Mesenchymal stem cell (in vitro differentiated cells and primary cell): ENCODE measurements at regions not wholly inside any gene's neighbourhood (a gene's known extent, or its start where the extent isn't known, plus 50 kb on each side); places are given as distances from the start of the nearest gene placed in this dataset.

ENCODE experiments used
- DNase-seq: peaks from one replicate; pipeline ENCODE4 v3.0.0-alpha.2; 2013
- H2AFZ ChIP-seq: one replicate; pipeline ENCODE4 v1.6.1; 2013; ENCODE audit warnings: low read depth, mild to moderate bottlenecking, control low read depth, inconsistent platforms, low read length, moderate library complexity
- H2AK5ac ChIP-seq: 2 replicates; pipeline ENCODE4 v1.6.1; 2013; ENCODE audit warnings: low read length, moderate library complexity, mild to moderate bottlenecking, inconsistent platforms; ENCODE audit not compliant: severe bottlenecking
- H2BK120ac ChIP-seq: one replicate; pipeline ENCODE4 v1.6.1; 2013; ENCODE audit warnings: low read depth, mild to moderate bottlenecking, inconsistent platforms, low read length, moderate library complexity
- H2BK12ac ChIP-seq, 2 experiments: one replicate each; pipeline ENCODE4 v1.6.1; 2013; ENCODE audit warnings: inconsistent platforms in 2 of 2, low read length in 2 of 2, mild to moderate bottlenecking in 2 of 2, moderate library complexity in 2 of 2, control low read depth in 1 of 2
- H2BK15ac ChIP-seq: one replicate; pipeline ENCODE4 v1.6.1; 2013; ENCODE audit warnings: mild to moderate bottlenecking, low read depth, inconsistent platforms; ENCODE audit not compliant: poor library complexity, severe bottlenecking
- H2BK5ac ChIP-seq: 2 replicates; pipeline ENCODE4 v1.6.1; 2013; ENCODE audit warnings: low read depth, mild to moderate bottlenecking, low read length, control low read depth, inconsistent platforms; ENCODE audit not compliant: poor library complexity, severe bottlenecking
- H3K14ac ChIP-seq, 2 experiments: one replicate each; pipeline ENCODE4 v1.6.1; 2013; ENCODE audit warnings: inconsistent platforms in 2 of 2, low read length in 2 of 2, control low read depth in 1 of 2, mild to moderate bottlenecking in 1 of 2, moderate library complexity in 1 of 2
- H3K18ac ChIP-seq, 2 experiments: one replicate each; pipeline ENCODE4 v1.6.1; 2013; ENCODE audit warnings: inconsistent platforms in 2 of 2, low read length in 2 of 2, control low read depth in 1 of 2, low read depth in 1 of 2, mild to moderate bottlenecking in 1 of 2
- H3K23ac ChIP-seq, 2 experiments: one replicate each; pipeline ENCODE4 v1.6.1; 2013; ENCODE audit warnings: inconsistent platforms in 2 of 2, low read length in 2 of 2, mild to moderate bottlenecking in 2 of 2, moderate library complexity in 2 of 2, control low read depth in 1 of 2
- H3K27ac ChIP-seq: 2 replicates; pipeline ENCODE4 v1.5.1; 2013; ENCODE audit warnings: mild to moderate bottlenecking, moderate library complexity, low read length, control low read depth, inconsistent platforms; ENCODE audit not compliant: poor library complexity, severe bottlenecking
- H3K27me3 ChIP-seq, 2 experiments: 2 replicates each; pipeline versions ENCODE4 v1.6.1 to v1.7.0; 2013; ENCODE audit warnings: low read length in 2 of 2, mild to moderate bottlenecking in 2 of 2, moderate library complexity in 2 of 2, control low read depth in 1 of 2, inconsistent platforms in 1 of 2; ENCODE audit not compliant: control insufficient read depth in 1 of 2, insufficient read depth in 1 of 2
- H3K36me3 ChIP-seq, 2 experiments: 2 replicates each; pipeline versions ENCODE4 v1.6.1 to v1.7.0; 2013; ENCODE audit warnings: low read length in 2 of 2, control low read depth in 1 of 2, inconsistent platforms in 1 of 2, low read depth in 1 of 2, mild to moderate bottlenecking in 1 of 2; ENCODE audit not compliant: insufficient read depth in 2 of 2, control insufficient read depth in 1 of 2
- H3K4ac ChIP-seq, 2 experiments: one replicate each; pipeline ENCODE4 v1.6.1; 2013; ENCODE audit warnings: inconsistent platforms in 2 of 2, low read length in 2 of 2, mild to moderate bottlenecking in 2 of 2, moderate library complexity in 2 of 2, control low read depth in 1 of 2, low read depth in 1 of 2
- H3K4me1 ChIP-seq: 2 replicates; pipeline ENCODE4 v1.6.1; 2013; ENCODE audit warnings: low read depth, low read length, control low read depth; ENCODE audit not compliant: control insufficient read depth, insufficient read depth
- H3K4me2 ChIP-seq: 2 replicates; pipeline ENCODE4 v1.6.1; 2013; ENCODE audit warnings: low read length, mild to moderate bottlenecking, inconsistent platforms; ENCODE audit not compliant: poor library complexity, severe bottlenecking
- H3K4me3 ChIP-seq, 2 experiments: 2 replicates each; pipeline versions ENCODE4 v1.5.1 to v1.7.0; 2013; ENCODE audit warnings: low read length in 2 of 2, mild to moderate bottlenecking in 2 of 2, control low read depth in 1 of 2, low read depth in 1 of 2; ENCODE audit not compliant: insufficient read depth in 1 of 2
- H3K79me1 ChIP-seq: replicated peaks from 2 replicates; pipeline ENCODE4 v1.6.1; 2013; ENCODE audit warnings: mild to moderate bottlenecking, control low read depth, low read length, inconsistent platforms; ENCODE audit not compliant: poor library complexity, severe bottlenecking
- H3K9ac ChIP-seq: 2 replicates; pipeline ENCODE4 v1.7.0; 2013; ENCODE audit warnings: mild to moderate bottlenecking, low read length, moderate library complexity
- H3K9me3 ChIP-seq: 2 replicates; pipeline ENCODE4 v1.7.0; 2013; ENCODE audit warnings: mild to moderate bottlenecking, low read length; ENCODE audit not compliant: control insufficient read depth
- H4K8ac ChIP-seq: one replicate; pipeline ENCODE4 v1.6.1; 2013; ENCODE audit warnings: inconsistent platforms, mild to moderate bottlenecking, low read length, moderate library complexity
- H4K91ac ChIP-seq: one replicate; pipeline ENCODE4 v1.6.1; 2013; ENCODE audit warnings: mild to moderate bottlenecking, low read length, inconsistent platforms
- WGBS: methylation state at CpG from one replicate; pipeline ENCODE4 v1.1.7; 2013; ENCODE audit warnings: mixed read lengths; 5-methylcytosine and 5-hydroxymethylcytosine counted together

DNA sequence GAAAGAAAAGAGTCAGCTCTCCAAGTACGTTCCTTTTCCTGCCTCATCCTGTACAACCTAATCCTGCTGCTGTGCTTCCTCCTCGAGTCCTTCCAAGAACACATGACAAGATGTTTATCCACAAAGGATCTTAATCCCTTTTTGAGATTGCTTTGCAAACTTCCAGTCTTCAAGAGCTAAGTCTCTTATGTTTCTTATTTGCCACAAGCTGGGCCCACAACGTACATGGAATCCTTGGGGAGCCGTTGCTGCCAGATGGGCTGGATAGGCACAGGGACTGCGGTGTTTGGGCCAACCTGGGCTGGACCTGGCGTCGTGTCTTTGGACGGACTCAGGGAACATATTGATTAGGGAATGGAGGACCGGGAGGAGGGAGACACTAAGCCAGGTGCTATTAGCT, 79.7 kb upstream of the AFDN start:
- no peaks in the 10 kb centered on the region for H3K79me1 ChIP-seq
- no peak overlapping the region for H3K23ac ChIP-seq
- no peak overlapping the region for H2AFZ ChIP-seq
- H2BK15ac ChIP-seq, result no peak overlapping the region
- no peaks in the 10 kb centered on the region for H3K36me3 ChIP-seq
- H3K27me3 ChIP-seq, result peaks cover 12 to 43% of the 10 kb centered on the region in 2 experiments
- H2BK12ac ChIP-seq, result peak overlapping the region; percentile 14 to 27
- H2BK5ac ChIP-seq, result no peak overlapping the region
- H3K4me3 ChIP-seq, result no peak overlapping the region
- H4K91ac ChIP-seq, result no peak overlapping the region
- no peak overlapping the region for H3K9ac ChIP-seq
- H4K8ac ChIP-seq, result no peak overlapping the region
- no peak overlapping the region for H3K27ac ChIP-seq
- peak overlapping the region in 1 of 2 experiments; percentile 2 for H3K14ac ChIP-seq
- H2BK120ac ChIP-seq, result no peak overlapping the region
- DNase-seq, result peak; percentile 34
- H3K4ac ChIP-seq, result no peak overlapping the region
- peaks cover 3% of the 10 kb centered on the region for H3K9me3 ChIP-seq
- H3K4me1 ChIP-seq, result peaks cover 8% of the 10 kb centered on the region
- H3K18ac ChIP-seq, result peak overlapping the region; percentile 25 to 80
- WGBS, result 67% methylated on average over 9 of the region's 9 CpGs
- H3K4me2 ChIP-seq, result no peak overlapping the region
- no peak overlapping the region for H2AK5ac ChIP-seq

DNA sequence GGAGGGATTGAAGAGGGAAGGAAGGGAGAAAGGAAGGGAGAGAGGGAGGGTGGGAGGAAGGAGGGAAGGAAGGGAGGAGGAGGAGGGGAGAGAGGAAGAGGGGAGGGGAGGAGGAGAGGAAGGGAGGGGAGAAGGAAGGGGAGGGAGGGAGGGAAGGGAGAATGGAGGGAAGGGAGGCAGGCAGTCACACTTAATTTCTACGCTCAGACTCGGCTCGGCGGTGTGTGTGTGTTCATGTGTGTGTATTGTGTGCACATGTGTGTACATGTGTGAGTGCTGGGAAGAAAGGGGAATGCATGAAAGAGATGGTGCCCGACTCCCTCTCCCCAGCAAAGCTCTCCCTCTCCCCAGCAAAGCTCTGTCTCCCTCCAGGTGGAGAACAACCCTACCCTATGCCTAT, 79.1 kb upstream of the AFDN start:
- no CpG with 5 or more reads among the region's 5 CpGs for WGBS
- Histone ChIP-seq H3K27ac (no peak overlapping the region), H3K4ac (peak overlapping the region in 1 of 2 experiments; percentile 65), H3K9me3 (peaks cover 3% of the 10 kb centered on the region), H3K4me1 (peaks cover 8% of the 10 kb centered on the region), H3K4me3 (no peak overlapping the region), H2AK5ac (no peak overlapping the region), H3K36me3 (no peaks in the 10 kb centered on the region), H2BK15ac (no peak overlapping the region), H3K27me3 (peaks cover 12 to 43% of the 10 kb centered on the region in 2 experiments), H2BK12ac (peak overlapping the region; percentile 69 to 99), H3K18ac (peak overlapping the region in 1 of 2 experiments; percentile 94), H2BK120ac (peak overlapping the region; percentile 54), H4K8ac (peak overlapping the region; percentile 27), H3K14ac (peak overlapping the region in 1 of 2 experiments; percentile 92), H4K91ac (peak overlapping the region; percentile 25), H3K4me2 (no peak overlapping the region), H3K23ac (no peak overlapping the region), H2BK5ac (no peak overlapping the region), H3K9ac (no peak overlapping the region), H2AFZ (no peak overlapping the region), H3K79me1 (no peaks in the 10 kb centered on the region)
- no peak for DNase-seq

DNA sequence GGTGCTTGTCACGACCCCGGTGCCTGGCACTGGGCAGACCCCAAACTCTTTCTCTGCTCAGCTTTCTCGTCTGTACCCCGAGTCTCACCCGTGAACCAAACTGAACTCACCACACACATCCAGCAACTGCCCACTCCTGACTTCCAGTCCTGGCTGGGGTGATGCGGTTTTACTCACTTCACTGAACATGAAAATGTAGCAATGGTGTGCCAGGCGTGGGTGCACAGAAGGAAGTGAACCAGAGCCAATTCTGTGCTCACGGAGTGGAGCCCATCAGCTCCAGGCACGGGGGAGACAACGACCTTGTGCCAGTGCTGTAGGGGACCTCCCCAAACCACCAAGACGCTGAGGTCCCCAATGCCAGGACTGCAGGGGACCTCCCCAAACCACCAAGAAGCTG, 78.7 kb upstream of the AFDN start:
- Histone ChIP-seq H2AK5ac (no peak overlapping the region), H4K8ac (peak overlapping the region; percentile 35), H2BK15ac (peak overlapping the region; percentile 70), H3K9ac (no peak overlapping the region), H3K18ac (peak overlapping the region; percentile 58 to 94), H2BK120ac (peak overlapping the region; percentile 54), H4K91ac (peak overlapping the region; percentile 25), H2AFZ (no peak overlapping the region), H3K9me3 (peaks cover 3% of the 10 kb centered on the region), H3K4me2 (no peak overlapping the region), H3K79me1 (no peaks in the 10 kb centered on the region), H3K27me3 (peaks cover 12 to 43% of the 10 kb centered on the region in 2 experiments), H3K4ac (peak overlapping the region in 1 of 2 experiments; percentile 65), H2BK5ac (no peak overlapping the region), H3K23ac (peak overlapping the region in 1 of 2 experiments; percentile 78), H3K36me3 (no peaks in the 10 kb centered on the region), H2BK12ac (peak overlapping the region; percentile 69 to 99), H3K4me1 (peaks cover 8% of the 10 kb centered on the region), H3K4me3 (no peak overlapping the region), H3K27ac (no peak overlapping the region), H3K14ac (peak overlapping the region in 1 of 2 experiments; percentile 92)
- 94% methylated on average over 11 of the region's 11 CpGs for WGBS
- DNase-seq, result no peak

DNA sequence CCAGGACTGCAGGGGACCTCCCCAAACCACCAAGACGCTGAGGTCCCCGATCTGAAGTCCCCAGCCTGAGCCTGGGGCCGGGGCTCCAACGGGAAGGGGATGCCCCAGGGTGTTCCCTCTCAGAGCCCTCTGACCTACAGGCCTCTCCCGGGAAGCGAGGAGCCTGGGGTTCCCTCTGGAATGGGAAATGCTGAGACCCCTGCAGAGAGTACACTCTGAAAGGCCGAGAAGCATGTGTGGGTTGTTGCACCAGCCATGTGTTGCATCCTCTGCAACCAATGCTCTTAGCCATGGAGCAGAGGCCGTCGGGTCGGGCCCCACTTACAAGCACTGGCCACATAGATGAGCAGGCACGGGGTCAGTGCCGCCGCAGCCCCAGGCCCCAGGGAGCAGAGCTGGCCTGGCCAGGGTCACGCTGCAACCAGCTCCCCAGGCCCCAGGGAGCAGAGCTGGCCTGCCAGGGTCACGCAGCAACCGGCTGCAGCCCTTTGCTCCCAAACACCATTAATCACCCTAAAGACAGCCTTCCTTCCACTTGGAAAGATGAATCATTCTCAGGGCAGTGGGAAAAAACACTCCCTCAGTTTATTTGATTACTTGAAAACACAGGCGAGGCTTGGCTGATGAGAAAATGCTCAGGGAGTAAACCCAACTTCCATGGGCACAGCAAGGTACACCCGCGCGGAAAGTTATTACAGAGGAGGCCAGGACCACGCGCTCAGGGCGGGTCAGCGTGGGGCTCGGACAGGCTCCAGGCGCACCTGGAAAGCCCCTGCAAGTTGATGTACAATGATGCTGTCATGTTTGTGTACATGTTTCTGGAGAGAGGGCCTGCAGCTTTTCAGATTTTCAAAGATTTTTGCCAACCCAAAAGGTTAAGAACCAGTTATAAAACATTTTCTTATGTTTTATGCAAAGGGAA, 78.0 kb upstream of the AFDN start:
- peak; percentile 76 for DNase-seq
- Histone ChIP-seq H2BK5ac (no peak overlapping the region), H2AK5ac (no peak overlapping the region), H3K9me3 (peaks cover under 1% of the 10 kb centered on the region), H2BK12ac (peak overlapping the region in 1 of 2 experiments; percentile 99), H4K91ac (no peak overlapping the region), H2BK15ac (peak overlapping the region; percentile 70), H2AFZ (no peak overlapping the region), H3K4me2 (no peak overlapping the region), H3K79me1 (no peaks in the 10 kb centered on the region), H3K23ac (no peak overlapping the region), H3K4ac (peak overlapping the region in 1 of 2 experiments; percentile 65), H3K27ac (no peak overlapping the region), H3K9ac (no peak overlapping the region), H3K27me3 (peaks cover 12 to 43% of the 10 kb centered on the region in 2 experiments), H3K4me3 (no peak overlapping the region), H3K18ac (peak overlapping the region; percentile 71 to 94), H4K8ac (peak overlapping the region; percentile 84), H3K36me3 (no peaks in the 10 kb centered on the region), H3K14ac (peak overlapping the region in 1 of 2 experiments; percentile 76), H2BK120ac (peak overlapping the region; percentile 52), H3K4me1 (peaks cover 8% of the 10 kb centered on the region)
- 21% methylated on average over 26 of the region's 26 CpGs for WGBS
